Neural cell (in vitro differentiated cells): ENCODE measurements at regions not wholly inside any gene's neighbourhood (a gene's known extent, or its start where the extent isn't known, plus 50 kb on each side); places are given as distances from the start of the nearest gene placed in this dataset.

ENCODE experiments used
- CTCF ChIP-seq: fragments of 450-650 bp; IDR thresholded peaks from 2 replicates; pipeline ENCODE4 v1.5.1; 2014; ENCODE audit warnings: antibody characterized with exemption, mild to moderate bottlenecking, moderate library complexity; ENCODE audit not compliant: poor library complexity, severe bottlenecking
- EZH2 ChIP-seq: fragments of 200-600, 300-800 bp; shearing (Covaris generic), sonication (generic); IDR thresholded peaks from 2 replicates; pipeline ENCODE4 v1.6.1; 2014; ENCODE audit warnings: antibody characterized with exemption, low read length, borderline replicate concordance, mild to moderate bottlenecking; ENCODE audit not compliant: insufficient read depth, poor library complexity, severe bottlenecking
- MXI1 ChIP-seq: fragments of 450-650 bp; conservative IDR thresholded peaks from 2 replicates; pipeline ENCODE4 v1.6.1; 2014; ENCODE audit warnings: antibody characterized with exemption, mild to moderate bottlenecking; ENCODE audit not compliant: poor library complexity, severe bottlenecking
- POLR2AphosphoS5 ChIP-seq: IDR thresholded peaks from 2 replicates; pipeline ENCODE4 v1.6.1; 2012
- RAD21 ChIP-seq: fragments of 450-650 bp; conservative IDR thresholded peaks from 2 replicates; pipeline ENCODE4 v1.6.1; 2014; ENCODE audit warnings: antibody characterized with exemption, mild to moderate bottlenecking, moderate library complexity
- REST ChIP-seq: IDR thresholded peaks from 2 replicates; pipeline ENCODE4 v1.6.1; 2012; ENCODE audit warnings: borderline replicate concordance
- TAF1 ChIP-seq: IDR thresholded peaks from 2 replicates; pipeline ENCODE4 v1.6.1; 2012; ENCODE audit warnings: low read depth

- no peak for TF ChIP-seq RAD21
- no peak for TF ChIP-seq MXI1
- no peak for TF ChIP-seq TAF1
- no peak for TF ChIP-seq CTCF
- TF ChIP-seq EZH2 = no peak
- TF ChIP-seq POLR2AphosphoS5 = no peak
- no peak for TF ChIP-seq REST
Measured at GRCh38 chr16:65679785-65680184, 557.9 kb upstream of the CDH11 start.
